IMR-90 (cell line): ENCODE measurements at regions not wholly inside any gene's neighbourhood (a gene's known extent, or its start where the extent isn't known, plus 50 kb on each side); places are given as distances from the start of the nearest gene placed in this dataset.

Experiments used
- MXI1 ChIP-seq: IDR thresholded peaks from 2 replicates; pipeline ENCODE4 v1.6.1; 2012; ENCODE audit warnings: low read depth, mild to moderate bottlenecking, low read length, moderate library complexity, borderline replicate concordance
- RAD21 ChIP-seq: IDR thresholded peaks from 2 replicates; pipeline ENCODE4 v1.6.1; 2012; ENCODE audit warnings: low read length, improper control_type of control experiment
- TF ChIP-seq, protein P1 (sequence below): conservative IDR thresholded peaks from 2 replicates; pipeline ENCODE4 v1.5.1; 2012; ENCODE audit warnings: mild to moderate bottlenecking, low read depth, low read length, improper control_type of control experiment

GRCh38 chr3:176850498-176850897 lies 346.8 kb downstream of the TBL1XR1 start:
- TF ChIP-seq, protein P1, sequence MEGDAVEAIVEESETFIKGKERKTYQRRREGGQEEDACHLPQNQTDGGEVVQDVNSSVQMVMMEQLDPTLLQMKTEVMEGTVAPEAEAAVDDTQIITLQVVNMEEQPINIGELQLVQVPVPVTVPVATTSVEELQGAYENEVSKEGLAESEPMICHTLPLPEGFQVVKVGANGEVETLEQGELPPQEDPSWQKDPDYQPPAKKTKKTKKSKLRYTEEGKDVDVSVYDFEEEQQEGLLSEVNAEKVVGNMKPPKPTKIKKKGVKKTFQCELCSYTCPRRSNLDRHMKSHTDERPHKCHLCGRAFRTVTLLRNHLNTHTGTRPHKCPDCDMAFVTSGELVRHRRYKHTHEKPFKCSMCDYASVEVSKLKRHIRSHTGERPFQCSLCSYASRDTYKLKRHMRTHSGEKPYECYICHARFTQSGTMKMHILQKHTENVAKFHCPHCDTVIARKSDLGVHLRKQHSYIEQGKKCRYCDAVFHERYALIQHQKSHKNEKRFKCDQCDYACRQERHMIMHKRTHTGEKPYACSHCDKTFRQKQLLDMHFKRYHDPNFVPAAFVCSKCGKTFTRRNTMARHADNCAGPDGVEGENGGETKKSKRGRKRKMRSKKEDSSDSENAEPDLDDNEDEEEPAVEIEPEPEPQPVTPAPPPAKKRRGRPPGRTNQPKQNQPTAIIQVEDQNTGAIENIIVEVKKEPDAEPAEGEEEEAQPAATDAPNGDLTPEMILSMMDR, result no peak
- no peak for TF ChIP-seq MXI1
- no peak for TF ChIP-seq RAD21
